ENCODE measurements at regions not wholly inside any gene's neighbourhood (a gene's known extent, or its start where the extent isn't known, plus 50 kb on each side); places are given as distances from the start of the nearest gene placed in this dataset.

- H3K4me3 ChIP-seq (ENCODE audit: low read depth, low read length) = no peak overlapping the region
- TF ChIP-seq CTCF (IDR thresholded peaks at IDR 0.05; ENCODE audit: control insufficient read depth, extremely low read depth, insufficient read depth) = no peak
- no peak for DNase-seq (ENCODE audit: low read depth)
Observed at GRCh38 chr12:87231818-87232217, 797.4 kb downstream of the C12orf50 start.

GRCh38 chr12:87230441-87230840, 798.8 kb downstream of the C12orf50 start:
- no peak for TF ChIP-seq CTCF (IDR thresholded peaks at IDR 0.05; ENCODE audit: control insufficient read depth, extremely low read depth, insufficient read depth)
- DNase-seq (ENCODE audit: low read depth) = no peak
- no peak overlapping the region for H3K4me3 ChIP-seq (ENCODE audit: low read depth, low read length)

- no peak overlapping the region for H3K4me3 ChIP-seq (ENCODE audit: low read depth, low read length)
- TF ChIP-seq CTCF (IDR thresholded peaks at IDR 0.05; ENCODE audit: control insufficient read depth, extremely low read depth, insufficient read depth) = no peak
- DNase-seq (ENCODE audit: low read depth) = no peak
Observed at GRCh38 chr12:87227162-87227561, 802.0 kb downstream of the C12orf50 start.

GRCh38 chr12:87217491-87217890, 811.7 kb downstream of the C12orf50 start:
- H3K4me3 ChIP-seq (ENCODE audit: low read depth, low read length) = no peak overlapping the region
- no peak for TF ChIP-seq CTCF (IDR thresholded peaks at IDR 0.05; ENCODE audit: control insufficient read depth, extremely low read depth, insufficient read depth)
- no peak for DNase-seq (ENCODE audit: low read depth)

GRCh38 chr12:87216436-87216835, 812.8 kb downstream of the C12orf50 start:
- no peak for DNase-seq (ENCODE audit: low read depth)
- H3K4me3 ChIP-seq (ENCODE audit: low read depth, low read length) = no peak overlapping the region
- TF ChIP-seq CTCF (IDR thresholded peaks at IDR 0.05; ENCODE audit: control insufficient read depth, extremely low read depth, insufficient read depth) = no peak

- H3K4me3 ChIP-seq (ENCODE audit: low read depth, low read length) = no peak overlapping the region
- no peak for TF ChIP-seq CTCF (IDR thresholded peaks at IDR 0.05; ENCODE audit: control insufficient read depth, extremely low read depth, insufficient read depth)
- DNase-seq (ENCODE audit: low read depth) = no peak
Observed at GRCh38 chr12:87202189-87202588, 827.0 kb downstream of the C12orf50 start.

GRCh38 chr12:87201598-87201997, 827.6 kb downstream of the C12orf50 start:
- no peak for TF ChIP-seq CTCF (IDR thresholded peaks at IDR 0.05; ENCODE audit: control insufficient read depth, extremely low read depth, insufficient read depth)
- no peak for DNase-seq (ENCODE audit: low read depth)
- H3K4me3 ChIP-seq (ENCODE audit: low read depth, low read length) = no peak overlapping the region
